ENCODE measurements at regions not wholly inside any gene's neighbourhood (a gene's known extent, or its start where the extent isn't known, plus 50 kb on each side); places are given as distances from the start of the nearest gene placed in this dataset.

DNA sequence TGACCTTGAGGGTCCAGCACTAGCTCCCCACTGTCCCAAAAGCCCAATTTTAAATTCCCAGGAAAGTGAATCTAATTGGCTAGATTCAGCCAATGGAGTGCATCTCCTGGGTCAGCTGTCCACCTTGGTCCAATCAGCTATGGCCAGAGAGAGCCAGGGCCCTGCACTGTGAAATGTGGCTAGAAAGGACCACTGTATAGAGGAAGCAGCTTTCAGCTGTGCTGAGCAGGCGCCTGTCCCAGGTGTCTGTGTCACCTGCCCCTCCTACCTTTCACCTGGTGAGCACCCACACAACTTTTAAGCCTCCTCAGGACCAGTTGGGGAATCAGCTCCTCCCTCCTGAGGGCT is 186.2 kb downstream of the DRD1 start:
- TF ChIP-seq, protein P1, sequence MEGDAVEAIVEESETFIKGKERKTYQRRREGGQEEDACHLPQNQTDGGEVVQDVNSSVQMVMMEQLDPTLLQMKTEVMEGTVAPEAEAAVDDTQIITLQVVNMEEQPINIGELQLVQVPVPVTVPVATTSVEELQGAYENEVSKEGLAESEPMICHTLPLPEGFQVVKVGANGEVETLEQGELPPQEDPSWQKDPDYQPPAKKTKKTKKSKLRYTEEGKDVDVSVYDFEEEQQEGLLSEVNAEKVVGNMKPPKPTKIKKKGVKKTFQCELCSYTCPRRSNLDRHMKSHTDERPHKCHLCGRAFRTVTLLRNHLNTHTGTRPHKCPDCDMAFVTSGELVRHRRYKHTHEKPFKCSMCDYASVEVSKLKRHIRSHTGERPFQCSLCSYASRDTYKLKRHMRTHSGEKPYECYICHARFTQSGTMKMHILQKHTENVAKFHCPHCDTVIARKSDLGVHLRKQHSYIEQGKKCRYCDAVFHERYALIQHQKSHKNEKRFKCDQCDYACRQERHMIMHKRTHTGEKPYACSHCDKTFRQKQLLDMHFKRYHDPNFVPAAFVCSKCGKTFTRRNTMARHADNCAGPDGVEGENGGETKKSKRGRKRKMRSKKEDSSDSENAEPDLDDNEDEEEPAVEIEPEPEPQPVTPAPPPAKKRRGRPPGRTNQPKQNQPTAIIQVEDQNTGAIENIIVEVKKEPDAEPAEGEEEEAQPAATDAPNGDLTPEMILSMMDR (IDR thresholded peaks at IDR 0.05), result no peak
- TF ChIP-seq POLR2A (IDR thresholded peaks at IDR 0.05), result no peak
- TF ChIP-seq EP300 (IDR thresholded peaks at IDR 0.05), result no peak
- TF ChIP-seq POLR2AphosphoS5 (IDR thresholded peaks at IDR 0.05), result no peak
